ENCODE measurements at regions not wholly inside any gene's neighbourhood (a gene's known extent, or its start where the extent isn't known, plus 50 kb on each side); places are given as distances from the start of the nearest gene placed in this dataset.
"Not testable (repeated sequence)": the region's sequence is repeated elsewhere in the genome, so short reads cannot be mapped to it uniquely, and the experiment has no call there.

DNA sequence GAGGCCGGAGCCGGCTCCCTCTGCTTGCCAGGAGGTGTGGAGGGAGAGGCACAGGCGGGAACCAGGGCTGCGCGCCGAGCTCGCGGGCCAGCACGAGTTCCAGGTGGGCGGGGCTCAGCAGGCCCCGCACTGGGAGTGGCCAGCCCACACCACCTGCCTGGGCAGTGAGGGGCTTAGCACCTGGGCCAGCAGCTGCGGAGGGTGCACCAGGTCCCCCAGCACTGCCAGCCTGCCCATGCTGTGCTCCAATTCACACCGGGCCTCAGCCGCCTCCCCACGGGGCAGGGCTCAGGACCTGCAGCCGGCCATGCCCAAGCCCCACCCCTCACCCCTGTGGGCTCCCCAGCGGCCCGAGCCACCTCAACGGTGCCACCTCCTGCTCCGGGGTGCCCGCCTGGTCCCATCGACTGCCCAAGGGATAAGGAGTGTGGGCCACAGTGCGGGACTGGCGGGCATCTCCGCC lies 72.4 kb upstream of the PPP2R5C start:
- DNase-seq (ENCODE audit: low read depth) (no peak), FAIRE-seq (no peak)
- no peak overlapping the region for H3K4me3 ChIP-seq (ENCODE audit: low read depth, low read length)
- H3K36me3 ChIP-seq (ENCODE audit: control insufficient read depth, insufficient read depth, low read length): no peaks in the 10 kb centered on the region
- TF ChIP-seq, protein P1, sequence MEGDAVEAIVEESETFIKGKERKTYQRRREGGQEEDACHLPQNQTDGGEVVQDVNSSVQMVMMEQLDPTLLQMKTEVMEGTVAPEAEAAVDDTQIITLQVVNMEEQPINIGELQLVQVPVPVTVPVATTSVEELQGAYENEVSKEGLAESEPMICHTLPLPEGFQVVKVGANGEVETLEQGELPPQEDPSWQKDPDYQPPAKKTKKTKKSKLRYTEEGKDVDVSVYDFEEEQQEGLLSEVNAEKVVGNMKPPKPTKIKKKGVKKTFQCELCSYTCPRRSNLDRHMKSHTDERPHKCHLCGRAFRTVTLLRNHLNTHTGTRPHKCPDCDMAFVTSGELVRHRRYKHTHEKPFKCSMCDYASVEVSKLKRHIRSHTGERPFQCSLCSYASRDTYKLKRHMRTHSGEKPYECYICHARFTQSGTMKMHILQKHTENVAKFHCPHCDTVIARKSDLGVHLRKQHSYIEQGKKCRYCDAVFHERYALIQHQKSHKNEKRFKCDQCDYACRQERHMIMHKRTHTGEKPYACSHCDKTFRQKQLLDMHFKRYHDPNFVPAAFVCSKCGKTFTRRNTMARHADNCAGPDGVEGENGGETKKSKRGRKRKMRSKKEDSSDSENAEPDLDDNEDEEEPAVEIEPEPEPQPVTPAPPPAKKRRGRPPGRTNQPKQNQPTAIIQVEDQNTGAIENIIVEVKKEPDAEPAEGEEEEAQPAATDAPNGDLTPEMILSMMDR (IDR thresholded peaks at IDR 0.05; ENCODE audit: insufficient read depth, low read length, severe bottlenecking): no peak
- no peaks in the 10 kb centered on the region for H3K27me3 ChIP-seq (ENCODE audit: control insufficient read depth, insufficient read depth, low read length)

DNA sequence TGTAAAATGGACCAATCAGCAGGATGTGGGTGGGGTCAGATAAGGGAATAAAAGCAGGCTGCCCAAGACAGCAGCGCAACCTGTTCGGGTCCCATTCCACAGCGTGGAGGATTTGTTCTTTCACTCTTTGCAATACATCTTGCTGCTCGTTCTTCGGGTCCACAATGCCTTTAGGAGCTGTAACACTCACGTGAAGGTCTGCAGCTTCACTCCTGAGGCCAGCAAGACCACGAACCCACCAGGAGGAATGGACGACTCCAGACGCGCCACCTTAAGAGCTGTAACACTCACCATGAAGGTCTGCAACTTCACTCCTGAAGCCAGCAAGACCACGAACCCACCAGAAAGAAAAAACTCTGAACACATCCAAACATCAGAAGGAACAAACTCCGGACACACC lies 71.5 kb upstream of the PPP2R5C start:
- not testable (repeated sequence) for H3K36me3 ChIP-seq (ENCODE audit: control insufficient read depth, insufficient read depth, low read length); DNase-seq (ENCODE audit: low read depth); FAIRE-seq; H3K27me3 ChIP-seq (ENCODE audit: control insufficient read depth, insufficient read depth, low read length); H3K4me3 ChIP-seq (ENCODE audit: low read depth, low read length)

DNA sequence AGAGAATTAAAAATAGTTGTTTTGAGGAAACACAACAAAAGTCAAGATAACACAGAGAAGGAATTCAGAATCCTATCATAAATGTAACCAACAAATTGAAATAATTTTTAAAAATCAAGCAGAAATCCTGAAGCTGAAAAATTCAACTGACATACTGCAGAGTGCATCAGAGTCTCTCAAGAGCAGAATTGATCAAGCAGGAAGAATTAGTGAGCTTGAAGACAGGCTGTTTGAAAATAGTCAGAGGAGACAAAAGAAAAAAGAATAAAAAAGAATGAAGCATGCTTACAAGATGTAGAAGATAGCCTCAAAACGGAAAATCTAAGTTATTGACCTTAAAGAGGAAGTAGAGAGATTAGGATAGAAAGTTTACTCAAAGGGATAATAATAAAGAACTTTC lies 65.8 kb upstream of the PPP2R5C start:
- Histone ChIP-seq H3K27me3 (ENCODE audit: control insufficient read depth, insufficient read depth, low read length) (no peaks in the 10 kb centered on the region), H3K36me3 (ENCODE audit: control insufficient read depth, insufficient read depth, low read length) (no peaks in the 10 kb centered on the region), H3K4me3 (ENCODE audit: low read depth, low read length) (no peak overlapping the region)
- no peak for DNase-seq (ENCODE audit: low read depth)
- FAIRE-seq: no peak
- TF ChIP-seq, protein P1 (IDR thresholded peaks at IDR 0.05; ENCODE audit: insufficient read depth, low read length, severe bottlenecking): no peak

DNA sequence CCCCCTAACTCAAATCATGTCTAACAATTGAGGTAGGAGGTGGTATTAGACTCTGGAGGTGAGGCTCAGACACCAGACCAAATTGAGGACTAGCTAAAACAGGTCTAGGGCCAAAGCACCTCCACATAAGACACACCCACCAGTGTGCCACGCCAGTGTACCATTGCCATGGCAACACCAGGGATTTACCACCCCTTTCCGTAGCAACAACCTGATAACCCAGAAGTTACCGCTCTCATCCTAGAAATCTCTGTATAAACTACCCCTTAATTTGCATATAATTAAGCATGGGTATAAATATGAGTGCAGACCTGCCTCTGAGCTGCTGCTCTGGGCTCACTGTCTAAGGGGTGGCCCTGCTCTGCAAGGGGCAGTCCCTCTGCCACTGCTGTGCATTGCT lies 57.4 kb upstream of the PPP2R5C start:
- FAIRE-seq: no peak
- Histone ChIP-seq H3K4me3 (ENCODE audit: low read depth, low read length) (no peak overlapping the region), H3K27me3 (ENCODE audit: control insufficient read depth, insufficient read depth, low read length) (no peaks in the 10 kb centered on the region), H3K36me3 (ENCODE audit: control insufficient read depth, insufficient read depth, low read length) (no peaks in the 10 kb centered on the region)
- DNase-seq (ENCODE audit: low read depth): no peak
- TF ChIP-seq, protein P1 (IDR thresholded peaks at IDR 0.05; ENCODE audit: insufficient read depth, low read length, severe bottlenecking): no peak

DNA sequence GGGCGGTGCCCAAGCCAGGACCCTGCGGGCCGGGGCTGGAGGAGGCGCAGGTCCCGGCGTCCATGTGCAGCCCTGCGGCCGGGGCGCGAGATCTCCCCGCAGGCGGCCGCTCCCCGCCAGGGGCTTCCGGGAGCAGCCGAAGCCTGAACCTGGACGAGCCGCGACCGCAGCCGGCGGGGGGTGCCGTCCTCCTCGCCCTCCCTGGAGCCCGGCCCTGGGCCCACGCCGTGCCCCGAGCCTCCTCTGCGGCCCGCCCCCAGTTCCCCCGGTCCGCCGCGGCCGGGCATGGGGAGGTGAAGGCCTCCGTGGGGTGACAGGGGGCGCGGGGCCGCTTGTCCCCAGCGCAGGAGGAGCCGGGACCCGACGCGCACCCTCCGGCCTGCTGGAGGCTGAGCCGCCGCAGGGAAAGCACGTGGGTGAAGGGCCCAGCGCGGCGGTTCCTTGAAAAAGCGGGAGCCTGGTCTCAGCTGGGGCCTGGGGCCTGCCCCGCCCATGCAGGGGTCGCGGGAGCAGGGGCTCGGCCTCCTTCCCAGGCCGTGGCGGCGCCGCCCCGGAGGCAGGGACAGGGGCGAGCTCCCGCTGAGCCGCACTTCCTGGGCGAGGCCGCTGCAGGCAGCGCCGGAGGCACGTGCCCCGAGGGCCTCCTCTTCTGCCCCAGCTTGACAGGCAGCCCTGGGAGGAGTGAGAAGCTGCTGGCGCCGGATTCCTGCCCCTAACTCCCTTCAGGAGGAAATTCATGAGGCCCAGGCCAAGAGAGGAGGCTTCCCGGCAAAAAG lies 55.6 kb upstream of the PPP2R5C start:
- no peak for DNase-seq (ENCODE audit: low read depth)
- no peak for FAIRE-seq
- Histone ChIP-seq H3K4me3 (ENCODE audit: low read depth, low read length) (peak overlapping the region; percentile 18), H3K27me3 (ENCODE audit: control insufficient read depth, insufficient read depth, low read length) (no peaks in the 10 kb centered on the region), H3K36me3 (ENCODE audit: control insufficient read depth, insufficient read depth, low read length) (no peaks in the 10 kb centered on the region)
- TF ChIP-seq, protein P1 (IDR thresholded peaks at IDR 0.05; ENCODE audit: insufficient read depth, low read length, severe bottlenecking): no peak

DNA sequence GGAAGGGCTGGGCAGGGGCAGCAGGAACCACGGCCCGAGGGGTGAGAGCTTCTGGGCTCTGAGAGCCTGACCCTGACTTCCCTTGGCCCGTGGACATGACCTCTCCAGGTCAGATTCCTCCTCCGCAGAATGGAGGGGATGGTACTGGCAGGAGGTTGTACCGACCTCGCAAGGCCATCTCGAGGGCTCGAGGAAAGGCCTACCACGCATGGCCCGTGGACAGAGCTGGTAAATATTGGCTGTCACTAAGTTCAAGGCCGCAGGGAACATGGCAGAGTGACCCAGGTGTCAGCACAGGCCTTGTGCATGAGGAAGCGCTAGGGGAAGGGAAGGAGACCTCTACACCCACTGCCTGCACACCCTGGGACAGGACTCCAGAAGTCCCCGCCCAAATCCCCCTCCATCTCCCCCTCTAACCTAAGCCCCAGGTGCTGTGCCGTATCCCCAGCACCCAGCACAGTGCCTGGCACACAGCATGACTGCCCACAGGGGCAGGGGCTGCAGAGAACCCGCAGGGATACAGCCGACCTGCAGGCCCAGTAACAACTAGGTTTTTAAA lies 54.9 kb upstream of the PPP2R5C start:
- Histone ChIP-seq H3K4me3 (ENCODE audit: low read depth, low read length) (no peak overlapping the region), H3K27me3 (ENCODE audit: control insufficient read depth, insufficient read depth, low read length) (no peaks in the 10 kb centered on the region), H3K36me3 (ENCODE audit: control insufficient read depth, insufficient read depth, low read length) (no peaks in the 10 kb centered on the region)
- TF ChIP-seq, protein P1 (IDR thresholded peaks at IDR 0.05; ENCODE audit: insufficient read depth, low read length, severe bottlenecking): no peak
- DNase-seq (ENCODE audit: low read depth): no peak
- no peak for FAIRE-seq
